Heart left ventricle (tissue), 16 donors: ENCODE measurements at regions not wholly inside any gene's neighbourhood (a gene's known extent, or its start where the extent isn't known, plus 50 kb on each side); places are given as distances from the start of the nearest gene placed in this dataset.

ENCODE experiments used
- ATAC-seq, 4 donors: fragments of 200-7000 bp; cut with Tn5 transposase; one replicate each; pipeline ENCODE4 v1.9.1; 2020 to 2022; ENCODE audit warnings: moderate library complexity in 4 of 4, mild to moderate bottlenecking in 3 of 4, moderate number of reproducible peaks in 1 of 4
- DNase-seq, 5 donors: peaks; one replicate each; pipeline ENCODE4 v3.0.0-alpha.2; 2020
- H3K27ac ChIP-seq, 12 donors: fragments of 200-600 bp; sonication (generic) in 4 of 12; one replicate each; pipeline versions ENCODE4 v1.5.0 to v1.8.0; 2016 to 2022; ENCODE audit warnings: mild to moderate bottlenecking in 2 of 12
- H3K27me3 ChIP-seq, 9 donors: fragments of 200-600 bp; sonication (generic) in 2 of 9; one replicate each; pipeline versions ENCODE4 v1.5.1 to v1.8.0; 2016 to 2022; ENCODE audit warnings: mild to moderate bottlenecking in 3 of 9
- H3K36me3 ChIP-seq, 9 donors: fragments of 200-600 bp; sonication (generic) in 2 of 9; one replicate each; pipeline versions ENCODE4 v1.5.0 to v1.8.0; 2018 to 2022; ENCODE audit warnings: mild to moderate bottlenecking in 2 of 9
- H3K4me1 ChIP-seq, 12 donors: fragments of 200-600 bp; sonication (generic) in 4 of 12; one replicate each; pipeline versions ENCODE4 v1.5.0 to v1.8.0; 2016 to 2022; ENCODE audit warnings: mild to moderate bottlenecking in 3 of 12
- H3K4me3 ChIP-seq, 12 donors: fragments of 200-600 bp; sonication (generic) in 4 of 12; one replicate each; pipeline versions ENCODE4 v1.5.0 to v1.8.0; 2017 to 2022; ENCODE audit warnings: mild to moderate bottlenecking in 9 of 12, moderate library complexity in 4 of 12
- H3K9me3 ChIP-seq, 12 donors: fragments of 200-600 bp; sonication (generic) in 4 of 12; one replicate each; pipeline versions ENCODE4 v1.5.0 to v1.8.0; 2016 to 2022; ENCODE audit warnings: mild to moderate bottlenecking in 1 of 12
- CTCF ChIP-seq, 12 donors: fragments of 200-600 bp; sonication (generic) in 4 of 12; IDR thresholded peaks; one replicate each; pipeline versions ENCODE4 v1.5.0 to v1.8.0; 2018 to 2022; ENCODE audit warnings: antibody characterized with exemption in 12 of 12, mild to moderate bottlenecking in 5 of 12
- POLR2A ChIP-seq, 2 donors: fragments of 450-650 bp; IDR thresholded peaks; one replicate each; pipeline ENCODE4 v1.6.1; 2017; ENCODE audit warnings: antibody characterized with exemption in 2 of 2, mild to moderate bottlenecking in 2 of 2, moderate library complexity in 2 of 2
- WGBS, 4 donors: extraction: QIAGEN DNeasy Blood & Tissue Kit in 2 of 4; methylation state at CpG; one replicate each; pipeline versions ENCODE4 v1.1.5 to v1.1.7; 2013 to 2018; 5-methylcytosine and 5-hydroxymethylcytosine counted together
- intact Hi-C, 10 donors: fragments of 100-400 bp; cut with DNase I; formaldehyde crosslinking; loops; one replicate each; pipeline versions ENCODE4 v1.11.1 to v1.14.2; 2022
- donor health status: ischemic (EF 13 %, LVEDD 7.1; RV severe dilation, severe dysfunction).
- donor health status: healthy with polysubstance abuse.
- donor health status: DM: no; HTN: yes; CAD: no.
- donor health status: DM: no; HTN: no; CAD: no.
- donor health status: ischemic (EF 25% LVEDD 6.9; RV normal size, moderate dysfunction).
- donor health status: ischemic (EF 25% LVEDD 5.7; RV mildly dilated, moderate dysfunction).
- donor health status: healthy.
- donor health status: DM: yes; HTN: yes; CAD: no.
- donor health status: ischemic (EF 35%, LVEDD 5.7; RV mildly dilated, moderate dysfunction).
- donor health status: nonischemic (EF 11% LVEDD 7.7; RV severe dilation, severe dysfunction).
- donor health status: DM: yes; HTN: yes; CAD: no.
- donor health status: PGD.
- donor health status: ischemic (EF 29% LVEDD 5.4; RV normal size, mild dysfunction).
- donor health status: nonischemic (EF 23%, LVEDD 6.1; RV moderate dilation, normal function).

GRCh38 chr15:56524915-56525314 lies 60.0 kb upstream of the MNS1 start:
- peaks cover 0 to 11% (median 0%) of the 10 kb centered on the region in 12 donors for H3K9me3 ChIP-seq
- H3K27ac ChIP-seq: no peak overlapping the region
- no peak for DNase-seq
- peaks cover 0 to 5% (median 0%) of the 10 kb centered on the region in 12 donors for H3K4me1 ChIP-seq
- no peak for ATAC-seq
- H3K4me3 ChIP-seq: no peak overlapping the region
- no peak for TF ChIP-seq POLR2A (IDR thresholded peaks at IDR 0.05)
- TF ChIP-seq CTCF (IDR thresholded peaks at IDR 0.05): no peak
- intact Hi-C loops: loop anchor here in 1 of 10 donors (10.0 kb wide), 1 partner anchor 80 kb away; no protein-coding TSS in a partner anchor
- H3K36me3 ChIP-seq: no peaks in the 10 kb centered on the region
- H3K27me3 ChIP-seq: no peaks in the 10 kb centered on the region

- intact Hi-C loops: loop anchor here in 1 of 10 donors (10.0 kb wide), 1 partner anchor 81 kb away; no protein-coding TSS in a partner anchor
- H3K27me3 ChIP-seq: no peaks in the 10 kb centered on the region
- DNase-seq: no peak
- no peak for ATAC-seq
- H3K9me3 ChIP-seq: peaks cover 0 to 23% (median 3%) of the 10 kb centered on the region in 12 donors
- H3K27ac ChIP-seq: no peak overlapping the region
- H3K36me3 ChIP-seq: no peaks in the 10 kb centered on the region
- no peak for TF ChIP-seq CTCF (IDR thresholded peaks at IDR 0.05)
- TF ChIP-seq POLR2A (IDR thresholded peaks at IDR 0.05): no peak
- 45 to 49% (median 46%) methylated on average over 2 of the region's 2 CpGs for WGBS, 4 donors
- peaks cover 0 to 5% (median 0%) of the 10 kb centered on the region in 12 donors for H3K4me1 ChIP-seq
- H3K4me3 ChIP-seq: no peak overlapping the region
Measured at GRCh38 chr15:56523521-56523920, 58.6 kb upstream of the MNS1 start.

- Histone ChIP-seq H3K4me1 (no peaks in the 10 kb centered on the region), H3K36me3 (no peaks in the 10 kb centered on the region), H3K4me3 (no peak overlapping the region), H3K27me3 (no peaks in the 10 kb centered on the region), H3K9me3 (peaks cover 0 to 33% (median 3%) of the 10 kb centered on the region in 12 donors), H3K27ac (no peak overlapping the region)
- ATAC-seq (no peak), DNase-seq (no peak)
- TF ChIP-seq CTCF (IDR thresholded peaks at IDR 0.05): no peak
- no peak for TF ChIP-seq POLR2A (IDR thresholded peaks at IDR 0.05)
- intact Hi-C loops: no loop called here
Measured at GRCh38 chr15:56519000-56519399, 54.1 kb upstream of the MNS1 start.
